ENCODE measurements at regions not wholly inside any gene's neighbourhood (a gene's known extent, or its start where the extent isn't known, plus 50 kb on each side); places are given as distances from the start of the nearest gene placed in this dataset.

- ATAC-seq (no peak), DNase-seq (no peak)
- no peaks in the 10 kb centered on the region for H3K27me3 ChIP-seq
- TF ChIP-seq POLR2A (IDR thresholded peaks at IDR 0.05): no peak
- TF ChIP-seq CTCF (IDR thresholded peaks at IDR 0.05): no peak
- H3K27ac ChIP-seq: no peak overlapping the region
- H3K36me3 ChIP-seq: no peaks in the 10 kb centered on the region
- 60% methylated on average over 4 of the region's 4 CpGs for WGBS (ENCODE audit: insufficient coverage, low coverage, low lambda C conversion rate, missing lambda C conversion rate)
- intact Hi-C loops (cut with DNase I): no loop called here
- no peak overlapping the region for H3K4me3 ChIP-seq
- H3K4me1 ChIP-seq: no peaks in the 10 kb centered on the region
- H3K9me3 ChIP-seq: no peaks in the 10 kb centered on the region
Observed at GRCh38 chr9:27659001-27659400, 85.7 kb upstream of the C9orf72 start.

- intact Hi-C loops (cut with DNase I): no loop called here
- 57% methylated on average over 3 of the region's 3 CpGs for WGBS (ENCODE audit: insufficient coverage, low coverage, low lambda C conversion rate, missing lambda C conversion rate)
- H3K4me1 ChIP-seq: no peaks in the 10 kb centered on the region
- H3K27me3 ChIP-seq: no peaks in the 10 kb centered on the region
- no peak overlapping the region for H3K27ac ChIP-seq
- H3K36me3 ChIP-seq: no peaks in the 10 kb centered on the region
- no peak for TF ChIP-seq POLR2A (IDR thresholded peaks at IDR 0.05)
- TF ChIP-seq CTCF (IDR thresholded peaks at IDR 0.05): no peak
- DNase-seq: no peak
- H3K9me3 ChIP-seq: no peaks in the 10 kb centered on the region
- H3K4me3 ChIP-seq: no peak overlapping the region
- peak in 1 of 4 donors; percentile 32 for ATAC-seq
Observed at GRCh38 chr9:27659571-27659970, 86.3 kb upstream of the C9orf72 start.

- TF ChIP-seq CTCF (IDR thresholded peaks at IDR 0.05) (no peak), POLR2A (IDR thresholded peaks at IDR 0.05) (no peak)
- intact Hi-C loops (cut with DNase I): no loop called here
- Histone ChIP-seq H3K9me3 (no peaks in the 10 kb centered on the region), H3K27me3 (no peaks in the 10 kb centered on the region), H3K4me1 (no peaks in the 10 kb centered on the region), H3K36me3 (no peaks in the 10 kb centered on the region), H3K27ac (no peak overlapping the region), H3K4me3 (no peak overlapping the region)
- 61% methylated on average over 2 of the region's 4 CpGs for WGBS (ENCODE audit: insufficient coverage, low coverage, low lambda C conversion rate, missing lambda C conversion rate)
- DNase-seq (no peak), ATAC-seq (peak in 2 of 4 donors; percentile 64 to 67)
Observed at GRCh38 chr9:27660148-27660547, 86.9 kb upstream of the C9orf72 start.

- TF ChIP-seq CTCF (IDR thresholded peaks at IDR 0.05): no peak
- TF ChIP-seq POLR2A (IDR thresholded peaks at IDR 0.05): no peak
- intact Hi-C loops (cut with DNase I): no loop called here
- no peak overlapping the region for H3K4me3 ChIP-seq
- H3K36me3 ChIP-seq: no peaks in the 10 kb centered on the region
- H3K27me3 ChIP-seq: no peaks in the 10 kb centered on the region
- ATAC-seq (no peak), DNase-seq (no peak)
- H3K9me3 ChIP-seq: no peaks in the 10 kb centered on the region
- WGBS (ENCODE audit: insufficient coverage, low coverage, low lambda C conversion rate, missing lambda C conversion rate): 92% methylated on average over 5 of the region's 5 CpGs
- no peak overlapping the region for H3K27ac ChIP-seq
- no peaks in the 10 kb centered on the region for H3K4me1 ChIP-seq
Observed at GRCh38 chr9:27663526-27663925, 90.2 kb upstream of the C9orf72 start.

Measured in right lobe of liver (tissue), 6 donors.